HCEC 1CT (cell line): ENCODE measurements at regions not wholly inside any gene's neighbourhood (a gene's known extent, or its start where the extent isn't known, plus 50 kb on each side); places are given as distances from the start of the nearest gene placed in this dataset.

Experiments used
- DNase-seq: peaks from one replicate; pipeline ENCODE4 v3.0.0-alpha.2; 2017

DNA sequence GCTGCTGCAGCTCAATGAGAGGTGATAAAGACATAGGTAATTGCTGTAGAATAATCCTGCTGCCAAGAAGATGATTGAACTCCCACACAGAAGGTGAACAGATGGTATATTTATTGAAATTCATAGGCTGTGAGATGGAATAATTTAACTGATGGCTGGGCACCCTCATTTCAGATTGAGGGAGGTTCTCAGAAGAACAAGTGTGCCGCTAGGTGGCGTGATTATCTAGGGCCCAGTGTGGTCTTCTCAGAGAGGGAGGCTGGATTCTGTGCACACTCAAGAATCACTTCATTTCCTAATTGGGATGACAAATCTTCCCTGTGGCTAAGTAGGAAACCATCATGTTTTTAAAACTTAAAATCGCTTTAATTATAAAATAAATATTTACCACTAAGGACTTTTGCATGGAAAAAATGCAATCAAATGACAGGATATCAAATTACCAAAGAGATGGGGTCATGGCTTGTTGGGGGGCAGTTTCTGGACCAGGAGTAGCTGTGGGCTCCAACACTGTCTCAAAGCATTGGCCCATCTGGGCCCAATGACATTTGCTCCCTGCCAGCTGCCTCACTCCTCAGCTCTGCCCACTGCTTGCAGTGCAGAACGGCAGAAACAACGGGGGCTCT, 132.3 kb downstream of the SNAPC1 start:
- DNase-seq: peak; percentile 70

DNA sequence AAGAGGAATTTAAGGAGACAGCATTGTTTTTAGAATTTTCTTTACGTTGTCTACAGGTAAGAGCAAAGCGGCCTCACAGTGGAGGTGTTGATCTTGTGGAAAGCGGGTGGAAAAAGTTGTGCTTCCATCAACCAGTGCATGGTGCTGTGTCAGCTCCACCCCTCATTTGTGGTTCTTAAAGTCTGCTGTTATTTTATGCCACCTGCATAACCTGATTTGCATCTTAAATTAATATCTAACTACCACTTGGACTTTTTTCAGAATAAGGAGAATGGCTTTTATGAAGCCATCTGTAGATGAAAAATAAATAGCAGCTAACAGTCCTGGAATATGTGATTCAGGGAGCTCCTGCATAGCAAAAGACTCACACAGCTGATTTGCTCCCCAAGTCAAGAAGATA, 135.1 kb downstream of the SNAPC1 start:
- no peak for DNase-seq

- DNase-seq: no peak
Observed at GRCh38 chr14:61898568-61898967, 136.3 kb downstream of the SNAPC1 start.

DNA sequence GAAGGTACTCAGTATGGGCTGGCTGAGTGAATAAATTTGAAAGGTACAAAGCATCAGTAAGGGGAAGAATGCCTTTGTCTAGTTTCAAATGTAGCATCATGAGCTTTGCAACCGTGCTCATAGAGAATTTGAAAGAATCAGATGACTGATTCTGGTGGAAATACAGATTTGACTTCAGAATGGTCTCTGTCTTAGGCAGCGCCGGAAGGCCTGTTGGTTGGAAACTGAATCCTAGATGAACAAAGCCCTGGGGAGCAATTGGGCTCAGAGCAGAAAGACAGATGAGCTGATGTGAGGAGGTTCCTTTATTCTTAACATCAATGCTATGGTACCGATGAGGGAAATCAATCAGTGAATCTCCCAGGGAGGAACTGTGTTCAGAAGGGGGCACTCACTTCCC, 137.3 kb downstream of the SNAPC1 start:
- DNase-seq: no peak

DNA sequence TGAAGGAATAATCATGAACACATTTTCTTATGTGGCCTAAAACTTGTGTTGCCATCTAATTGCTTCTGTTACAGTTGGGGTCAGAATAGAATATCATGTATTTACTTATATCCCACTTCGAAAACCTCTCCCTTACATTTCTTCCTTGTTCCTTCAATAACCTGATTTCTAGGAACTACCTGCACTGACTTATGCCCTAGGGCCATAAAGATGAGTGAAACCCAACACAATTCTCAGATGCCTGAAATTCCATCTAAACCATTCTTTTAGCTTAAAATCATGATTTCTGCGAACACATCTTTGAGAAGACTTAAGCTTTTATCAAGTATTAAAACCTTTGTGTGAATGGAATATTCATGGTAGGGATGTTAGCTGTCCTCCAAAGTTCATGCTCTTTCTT, 142.7 kb downstream of the SNAPC1 start:
- DNase-seq: no peak

GRCh38 chr14:61911574-61911973, 149.4 kb downstream of the SNAPC1 start:
- DNase-seq: no peak

DNA sequence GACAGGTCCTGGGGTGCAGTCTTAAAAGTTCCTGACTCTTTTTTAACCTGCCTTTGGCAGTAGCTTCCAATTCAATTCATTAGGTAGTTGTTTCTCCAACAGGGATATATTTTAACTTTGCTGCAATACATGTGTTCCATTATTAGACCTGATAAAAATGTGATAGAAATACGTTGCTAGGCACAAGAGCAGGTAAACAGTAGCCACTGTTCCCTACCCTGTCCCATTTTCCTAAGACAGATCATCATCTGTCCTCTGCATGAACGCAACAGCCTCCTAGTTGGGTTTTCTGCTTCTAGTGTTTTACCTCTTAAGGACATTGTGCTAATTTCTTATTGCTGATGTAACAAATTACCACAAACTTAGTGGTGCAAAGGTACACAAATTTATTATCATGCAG, 156.8 kb downstream of the SNAPC1 start:
- no peak for DNase-seq

DNA sequence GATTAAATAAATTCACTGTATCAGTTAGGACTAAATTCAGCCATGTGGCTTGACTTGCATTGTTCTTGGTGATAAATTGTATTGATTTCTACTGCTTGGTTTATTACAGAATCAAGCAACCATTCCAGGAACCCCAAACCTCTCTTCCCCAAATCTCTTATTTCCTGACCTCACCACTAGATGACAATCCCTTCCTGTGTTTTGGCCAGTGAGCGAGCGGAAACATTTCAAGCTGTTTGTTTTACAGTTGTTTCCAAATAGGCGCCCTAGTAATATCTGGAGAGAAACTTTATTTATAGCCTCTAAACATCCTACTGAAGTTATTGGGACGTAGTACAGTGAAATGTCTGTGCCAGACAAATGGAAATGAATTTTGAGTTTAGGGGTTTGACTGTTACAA, 161.1 kb downstream of the SNAPC1 start:
- DNase-seq: peak; percentile 60

GRCh38 chr14:61925043-61925442, 162.8 kb downstream of the SNAPC1 start:
- peak; percentile 22 for DNase-seq

DNA sequence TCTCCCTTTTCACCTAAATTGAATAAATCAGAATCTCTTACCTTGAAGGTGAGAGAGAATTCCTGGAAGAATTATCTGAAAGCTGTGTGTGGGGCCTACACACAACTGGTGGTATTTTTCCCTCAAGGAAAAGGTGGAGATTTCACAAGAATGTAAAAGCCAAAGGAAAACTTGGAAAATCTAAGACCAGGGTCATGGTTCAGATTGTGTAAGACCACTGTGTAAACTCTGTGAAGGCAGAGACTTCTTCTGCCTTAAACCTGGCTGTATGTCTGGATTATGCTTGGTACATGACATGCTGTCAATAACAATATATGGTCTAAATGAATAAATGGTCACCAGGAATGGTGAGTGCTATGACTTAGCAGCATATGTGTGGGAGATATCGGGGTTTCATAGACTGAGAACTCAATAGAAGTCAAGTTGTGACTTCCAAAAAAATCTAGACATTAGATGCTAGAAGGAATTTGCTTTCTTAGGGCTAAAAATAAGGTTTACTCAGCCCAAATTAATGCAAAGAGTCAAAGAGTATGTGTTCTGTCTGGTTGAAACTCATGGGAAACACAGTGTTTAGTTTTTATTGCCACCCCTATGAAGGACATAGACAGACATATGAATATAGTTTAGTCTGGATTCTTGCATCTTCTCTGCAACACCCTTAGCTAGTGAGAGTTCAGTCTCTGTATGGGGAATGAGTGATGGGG, 163.7 kb downstream of the SNAPC1 start:
- no peak for DNase-seq

DNA sequence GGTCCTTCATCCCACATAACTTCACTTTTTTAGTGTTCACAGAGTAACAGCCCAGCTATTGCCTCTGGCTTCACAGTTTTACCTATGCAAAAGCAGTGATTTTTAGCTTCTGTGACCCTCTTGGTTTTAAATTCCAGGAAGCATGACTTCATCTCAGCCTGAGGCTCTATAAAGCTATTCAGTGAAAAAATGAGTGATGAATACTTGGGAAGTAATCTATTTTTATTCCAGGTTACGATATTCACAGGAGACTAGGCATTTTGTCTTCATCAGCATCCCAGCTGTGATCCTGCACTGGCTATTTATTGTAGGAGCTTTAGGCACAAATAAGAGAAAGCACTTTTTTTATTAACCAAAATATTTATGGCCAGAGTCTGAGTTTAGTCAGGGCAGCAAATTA, 164.8 kb downstream of the SNAPC1 start:
- DNase-seq: peak; percentile 62

DNA sequence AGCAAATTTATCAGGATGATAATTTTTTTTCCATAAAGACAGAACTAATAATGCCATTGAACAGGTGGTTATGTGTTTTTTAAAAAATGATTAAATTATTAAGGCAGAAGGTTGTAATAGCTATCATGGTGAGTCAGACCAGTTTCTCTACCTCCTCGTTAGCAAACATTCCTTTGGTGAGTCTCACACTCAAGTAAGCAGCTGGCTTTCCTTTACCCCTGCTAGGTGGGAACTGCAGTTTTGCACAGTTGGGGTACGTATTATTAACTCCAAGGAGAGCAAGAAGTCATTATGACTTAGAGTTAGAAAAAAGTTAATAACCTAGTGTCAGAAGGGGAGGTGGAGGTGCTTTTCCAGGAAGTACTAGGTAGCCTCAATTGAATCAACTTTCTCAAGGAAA, 165.3 kb downstream of the SNAPC1 start:
- peak; percentile 74 for DNase-seq

- no peak for DNase-seq
Observed at GRCh38 chr14:61928300-61928699, 166.1 kb downstream of the SNAPC1 start.

GRCh38 chr14:61928701-61929100, 166.5 kb downstream of the SNAPC1 start:
- DNase-seq: no peak

- no peak for DNase-seq
Observed at GRCh38 chr14:61929651-61930050, 167.4 kb downstream of the SNAPC1 start.

- DNase-seq: no peak
Observed at GRCh38 chr14:61930101-61930857, 168.1 kb downstream of the SNAPC1 start.

DNA sequence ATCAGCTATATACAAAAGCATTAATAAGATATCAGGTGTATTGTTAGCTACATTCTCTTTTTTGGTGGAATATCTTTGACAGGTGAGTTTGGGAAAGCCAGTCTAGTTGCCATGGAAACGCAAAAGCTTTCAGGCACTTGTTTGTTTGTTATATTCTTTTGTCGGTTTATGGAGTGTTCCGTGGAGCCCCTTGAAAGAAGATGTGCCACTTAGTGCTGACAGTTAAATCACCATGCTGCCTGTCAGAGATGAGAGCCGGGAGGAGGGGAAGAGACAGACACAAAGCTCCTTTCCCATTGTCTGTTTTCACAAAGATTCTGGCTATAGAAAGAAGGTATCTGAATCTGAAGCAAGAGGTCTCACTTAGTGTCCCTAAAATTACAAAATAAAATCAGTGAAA, 170.8 kb downstream of the SNAPC1 start:
- no peak for DNase-seq

DNA sequence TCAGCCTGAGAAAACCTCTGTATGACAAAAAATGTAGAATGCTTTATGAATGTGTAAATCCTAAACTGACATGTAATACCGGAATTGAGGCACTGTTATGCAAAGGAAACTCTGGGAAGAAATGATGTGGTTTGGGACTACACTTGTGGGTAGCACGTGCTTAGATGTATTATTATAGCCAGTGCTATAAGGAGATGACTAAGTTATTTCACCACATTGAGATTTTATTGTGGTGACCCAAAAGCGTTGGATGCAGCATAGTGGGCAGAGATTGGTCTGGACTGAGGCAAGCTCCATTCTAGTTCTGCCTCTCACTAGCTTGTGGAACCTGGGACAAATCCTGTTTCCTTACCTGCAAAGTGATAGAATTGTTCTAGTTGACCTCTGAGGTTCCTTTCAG, 172.2 kb downstream of the SNAPC1 start:
- peak; percentile 99 for DNase-seq

DNA sequence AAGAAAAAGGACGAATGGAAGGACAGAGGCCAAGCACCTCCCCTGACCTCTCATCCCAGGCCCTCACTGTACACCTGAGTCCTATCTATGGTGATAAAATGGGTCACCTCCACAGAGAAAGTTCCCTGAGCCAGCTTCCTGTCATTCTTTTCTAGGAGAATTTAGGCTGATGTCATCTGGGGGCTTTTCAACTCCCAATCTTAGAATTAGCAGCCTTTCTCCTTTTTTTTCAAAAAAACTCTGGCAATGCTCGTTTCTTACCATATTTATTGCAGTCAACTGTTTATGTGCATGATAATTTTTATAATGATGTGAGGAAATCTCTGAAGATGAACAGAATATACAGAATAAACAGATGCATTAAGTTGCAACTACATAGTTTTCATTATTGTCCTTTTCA, 177.6 kb downstream of the SNAPC1 start:
- DNase-seq: no peak

DNA sequence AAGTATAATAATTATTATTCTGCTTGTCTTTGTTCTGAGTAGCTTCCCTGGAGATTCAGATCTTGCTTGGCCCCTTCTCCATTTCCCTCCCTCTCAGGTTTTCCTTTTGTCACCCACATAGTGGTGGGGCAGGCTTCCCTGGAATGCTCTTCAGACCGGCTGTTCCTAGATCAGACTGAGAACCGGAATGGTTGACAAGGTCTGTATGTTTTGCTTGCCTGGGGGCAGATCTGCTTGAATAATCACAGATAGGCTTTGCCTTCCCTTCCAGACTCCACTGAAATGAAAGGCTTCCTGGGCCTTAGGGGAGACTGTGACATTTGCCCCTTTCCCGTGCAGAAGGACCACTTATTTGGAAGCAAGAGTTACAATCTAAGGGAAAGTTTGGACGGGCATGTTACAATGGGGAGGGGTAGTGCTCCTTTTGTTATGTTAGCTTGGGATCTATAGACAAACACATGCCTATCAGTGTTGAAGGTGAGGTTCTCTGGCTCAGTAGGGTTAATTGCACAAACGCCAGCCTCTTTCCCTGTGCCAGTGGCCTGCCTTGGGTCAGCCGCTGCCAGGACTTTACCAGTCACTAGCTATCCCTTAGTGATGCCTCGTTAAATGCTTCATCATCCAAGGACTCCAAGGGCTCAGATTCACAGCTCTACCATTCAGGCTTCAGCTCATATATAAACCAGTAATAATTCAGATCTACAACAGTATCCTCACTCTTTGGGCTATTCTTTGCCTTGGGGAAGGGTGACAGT, 178.6 kb downstream of the SNAPC1 start:
- no peak for DNase-seq

- DNase-seq: no peak
Observed at GRCh38 chr14:61941421-61942150, 179.4 kb downstream of the SNAPC1 start.

DNA sequence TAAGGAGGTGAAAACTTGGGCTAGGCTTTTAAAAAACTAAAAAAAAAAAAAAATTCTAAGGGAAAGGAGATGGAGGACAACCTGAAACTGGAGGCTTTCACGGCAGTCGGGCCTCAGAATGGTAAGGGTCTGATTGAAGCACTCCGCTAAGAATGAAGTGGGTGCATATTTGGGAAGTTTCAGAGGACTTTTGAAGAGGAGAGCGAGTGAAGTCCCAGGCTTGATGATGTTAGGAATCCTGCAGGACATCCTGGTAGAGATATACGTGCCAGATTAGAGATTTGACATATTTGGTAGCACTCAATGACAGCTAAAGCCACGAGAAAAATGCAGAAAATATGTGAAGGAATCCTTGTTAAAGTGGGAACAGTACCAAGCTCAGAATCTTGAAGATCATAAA, 186.2 kb downstream of the SNAPC1 start:
- DNase-seq: no peak

DNA sequence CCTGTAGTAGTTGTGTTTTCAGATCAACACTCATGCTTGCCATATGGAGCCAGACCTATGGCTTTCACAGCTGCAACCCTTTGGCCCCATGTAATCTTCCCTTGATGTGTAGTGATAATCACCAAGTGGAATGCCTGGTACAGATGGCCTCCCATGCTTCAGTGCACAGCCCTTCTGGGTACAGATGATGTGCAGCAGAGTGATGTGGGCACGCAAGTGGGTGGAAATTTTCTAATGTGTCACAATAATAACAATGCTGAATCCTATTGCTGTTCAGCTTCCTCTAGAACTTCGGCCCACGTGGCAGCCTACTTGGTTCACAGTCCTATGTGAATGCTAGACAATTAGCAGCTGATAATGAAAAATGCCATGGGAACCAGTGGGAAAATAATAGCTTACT, 188.1 kb downstream of the SNAPC1 start:
- DNase-seq: no peak
